Kidney tubule cell (primary cell): ENCODE measurements at regions not wholly inside any gene's neighbourhood (a gene's known extent, or its start where the extent isn't known, plus 50 kb on each side); places are given as distances from the start of the nearest gene placed in this dataset.

Source experiments
- DNase-seq: peaks from one replicate; pipeline ENCODE4 v3.0.0-alpha.2; 2018; ENCODE audit warnings: low spot score

GRCh38 chrX:69110116-69110530, 55.1 kb downstream of the PJA1 start:
- no peak for DNase-seq

GRCh38 chrX:69109706-69110105, 55.5 kb downstream of the PJA1 start:
- DNase-seq = peak; percentile 53

GRCh38 chrX:69109036-69109663, 56.1 kb downstream of the PJA1 start:
- DNase-seq = no peak

- DNase-seq = no peak
These were observed 57.4 kb downstream of the PJA1 start for GRCh38 chrX:69107747-69108401.

- DNase-seq = peak; percentile 16
These were observed 58.0 kb downstream of the PJA1 start for GRCh38 chrX:69107231-69107739.

- DNase-seq = no peak
These were observed 60.4 kb downstream of the PJA1 start for GRCh38 chrX:69104756-69105434.

GRCh38 chrX:69103539-69103938, 61.7 kb downstream of the PJA1 start:
- DNase-seq = no peak

- DNase-seq = peak; percentile 11
These were observed 62.5 kb downstream of the PJA1 start for GRCh38 chrX:69102612-69103194.

GRCh38 chrX:69101683-69102251, 63.5 kb downstream of the PJA1 start:
- DNase-seq = no peak

- no peak for DNase-seq
These were observed 64.8 kb downstream of the PJA1 start for GRCh38 chrX:69100478-69100877.

GRCh38 chrX:69097451-69098236, 67.6 kb downstream of the PJA1 start:
- peak; percentile 57 for DNase-seq

- no peak for DNase-seq
These were observed 68.3 kb downstream of the PJA1 start for GRCh38 chrX:69096963-69097362.

GRCh38 chrX:69094977-69095669, 70.1 kb downstream of the PJA1 start:
- DNase-seq = no peak

GRCh38 chrX:69093960-69094871, 71.0 kb downstream of the PJA1 start:
- DNase-seq = peak; percentile 61

- DNase-seq = no peak
These were observed 75.2 kb downstream of the PJA1 start for GRCh38 chrX:69090022-69090421.

- DNase-seq = no peak
These were observed 76.0 kb downstream of the PJA1 start for GRCh38 chrX:69089203-69089602.

GRCh38 chrX:69088171-69088938, 76.9 kb downstream of the PJA1 start:
- DNase-seq = no peak

GRCh38 chrX:69085826-69086225, 79.4 kb downstream of the PJA1 start:
- DNase-seq = no peak

GRCh38 chrX:69085151-69085550, 80.1 kb downstream of the PJA1 start:
- no peak for DNase-seq
